A673 (cell line): ENCODE measurements at regions not wholly inside any gene's neighbourhood (a gene's known extent, or its start where the extent isn't known, plus 50 kb on each side); places are given as distances from the start of the nearest gene placed in this dataset.

ENCODE experiments used
- BruUV-seq: library from RNA; stranded (reverse); fragments of 400-500 nt; replicated peaks from 2 replicates; lab custom pipeline; 2021; lab: Mats Ljungman, UMichigan
- CTCF ChIA-PET: fragments of 300-600 bp; sonication (Branson Sonifier 250); formaldehyde crosslinking; loops from one replicate; lab custom pipeline; 2022; ENCODE audit warnings: antibody characterized with exemption; lab: Charles Lee
- POLR2A ChIA-PET: fragments of 300-600 bp; sonication (Branson Sonifier 250); formaldehyde crosslinking; loops from one replicate; lab custom pipeline; 2022; ENCODE audit warnings: antibody characterized with exemption; ENCODE audit not compliant: low non-redundant PET; lab: Charles Lee
- DNase-seq: peaks from one replicate; pipeline ENCODE4 v3.0.0-alpha.2; 2015; ENCODE audit warnings: low spot score
- H3K27ac ChIP-seq: fragments of 200-600 bp; sonication (generic); 2 replicates; pipeline ENCODE4 v1.5.1; 2016; ENCODE audit warnings: mixed run types, low read depth, mild to moderate bottlenecking, mixed read lengths, antibody characterized with exemption, low read length; ENCODE audit not compliant: poor library complexity, severe bottlenecking
- H3K27me3 ChIP-seq: fragments of 200-600 bp; sonication (generic); replicated peaks from 2 replicates; pipeline ENCODE4 v1.6.1; 2017; ENCODE audit warnings: mixed run types, low read depth, mild to moderate bottlenecking, mixed read lengths, antibody characterized with exemption, low read length; ENCODE audit not compliant: insufficient read depth, poor library complexity
- H3K36me3 ChIP-seq: fragments of 200-600 bp; sonication (generic); 2 replicates; pipeline ENCODE4 v1.6.1; 2016; ENCODE audit warnings: mixed run types, mild to moderate bottlenecking, mixed read lengths, antibody characterized with exemption, low read length; ENCODE audit not compliant: insufficient read depth, poor library complexity, severe bottlenecking
- H3K4me1 ChIP-seq: fragments of 200-600 bp; sonication (generic); 2 replicates; pipeline ENCODE4 v1.6.1; 2017; ENCODE audit warnings: mixed run types, mild to moderate bottlenecking, mixed read lengths, antibody characterized with exemption, low read length; ENCODE audit not compliant: insufficient read depth, poor library complexity, severe bottlenecking
- H3K4me3 ChIP-seq: fragments of 200-600 bp; sonication (generic); 2 replicates; pipeline ENCODE4 v1.5.1; 2016; ENCODE audit warnings: low read depth, mixed run types, mild to moderate bottlenecking, mixed read lengths, low read length; ENCODE audit not compliant: poor library complexity, severe bottlenecking
- H3K9me3 ChIP-seq: fragments of 200-600 bp; sonication (generic); 2 replicates; pipeline ENCODE4 v1.6.1; 2016; ENCODE audit warnings: mixed run types, low read depth, mild to moderate bottlenecking, mixed read lengths, antibody characterized with exemption, low read length; ENCODE audit not compliant: poor library complexity, severe bottlenecking
- CTCF ChIP-seq: fragments of 300-800, 200-600 bp; sonication (generic); conservative IDR thresholded peaks from 2 replicates; pipeline ENCODE4 v1.5.1; 2017; ENCODE audit warnings: low read depth, mild to moderate bottlenecking, antibody characterized with exemption, low read length, moderate library complexity, mixed read lengths
- EZH2 ChIP-seq: fragments of 200-600 bp; sonication (generic); IDR thresholded peaks from 2 replicates; pipeline ENCODE4 v1.6.1; 2017; ENCODE audit warnings: borderline replicate concordance, low read depth, mild to moderate bottlenecking, mixed read lengths, antibody characterized with exemption, low read length; ENCODE audit not compliant: poor library complexity, severe bottlenecking
- intact Hi-C: fragments of 100-400 bp; cut with micrococcal nuclease; formaldehyde crosslinking; loops from one replicate; pipeline ENCODE4 v1.10.0; 2022; ENCODE audit not compliant: unreplicated experiment

- no peaks in the 10 kb centered on the region for H3K4me1 ChIP-seq
- no peak overlapping the region for H3K4me3 ChIP-seq
- H3K27ac ChIP-seq = no peak overlapping the region
- no peaks in the 10 kb centered on the region for H3K27me3 ChIP-seq
- TF ChIP-seq EZH2 = no peak
- TF ChIP-seq CTCF = no peak
- H3K36me3 ChIP-seq = no peaks in the 10 kb centered on the region
- no peak for DNase-seq
- ChIA-PET POLR2A (no interaction called here), CTCF (no interaction called here)
- intact Hi-C loops = loop anchor here (10.0 kb wide), 1 partner anchor 61 kb away; no protein-coding TSS in a partner anchor
- no peaks in the 10 kb centered on the region for H3K9me3 ChIP-seq
- no TSS peak for BruUV-seq
These were observed 73.9 kb downstream of the PDGFA start for GRCh38 chr7:445563-446288.

GRCh38 chr7:446289-446935 is 73.2 kb downstream of the PDGFA start:
- no peak for TF ChIP-seq CTCF
- no peak for TF ChIP-seq EZH2
- Histone ChIP-seq H3K4me3 (no peak overlapping the region), H3K9me3 (no peaks in the 10 kb centered on the region), H3K36me3 (no peaks in the 10 kb centered on the region), H3K27ac (no peak overlapping the region), H3K27me3 (no peaks in the 10 kb centered on the region), H3K4me1 (no peaks in the 10 kb centered on the region)
- DNase-seq = no peak
- intact Hi-C loops = loop anchor here (10.0 kb wide), 1 partner anchor 62 kb away; no protein-coding TSS in a partner anchor
- BruUV-seq = no TSS peak
- POLR2A ChIA-PET = no interaction called here
- CTCF ChIA-PET = no interaction called here
